Activated CD4-positive, CD25-positive, alpha-beta regulatory T cell (primary cell): ENCODE measurements at regions not wholly inside any gene's neighbourhood (a gene's known extent, or its start where the extent isn't known, plus 50 kb on each side); places are given as distances from the start of the nearest gene placed in this dataset.
"Not testable (repeated sequence)": the region's sequence is repeated elsewhere in the genome, so short reads cannot be mapped to it uniquely, and the experiment has no call there.

ENCODE experiments used
- DNase-seq, 4 experiments: peaks; one replicate each; lab custom pipeline; 2025; lab: John Stamatoyannopoulos, UW

DNA sequence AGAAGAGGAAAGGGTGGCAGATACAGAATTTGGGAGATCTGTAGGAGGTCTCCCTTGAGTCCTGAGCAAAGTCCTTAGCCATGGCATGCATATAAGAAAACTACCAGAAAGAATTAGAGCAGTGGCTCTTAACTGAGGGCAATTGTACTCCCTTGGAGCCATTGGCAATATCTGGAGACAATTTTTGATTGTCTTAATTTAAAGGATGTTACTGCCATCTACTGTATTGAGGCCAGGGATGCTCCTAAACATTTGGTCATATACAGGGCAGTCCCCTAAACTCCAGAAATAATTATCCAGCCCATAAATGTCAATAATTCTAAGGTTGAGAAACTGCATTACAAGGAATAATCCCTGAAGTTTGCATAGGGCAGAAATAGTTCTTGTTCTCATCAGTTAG is 136.4 kb upstream of the ODAD2 start:
- no peak for DNase-seq

DNA sequence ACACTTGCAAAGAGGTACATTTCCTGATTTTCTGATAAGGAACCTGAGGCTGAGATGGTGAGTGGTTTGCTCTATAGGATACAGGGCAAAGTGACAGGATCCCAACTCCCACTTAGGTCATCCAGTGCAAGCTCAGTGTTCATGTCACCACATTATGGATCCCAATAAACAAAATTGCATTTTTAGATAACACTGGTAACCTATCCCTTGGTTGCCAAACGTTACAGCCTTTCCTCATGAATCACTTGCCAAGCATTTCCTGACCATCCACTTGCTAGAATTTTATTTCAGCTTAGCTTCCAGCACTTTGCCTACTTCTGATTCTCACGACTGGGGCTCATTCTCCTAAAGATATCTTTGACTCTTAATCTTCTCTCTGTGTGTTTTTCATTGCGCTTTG is 131.4 kb upstream of the ODAD2 start:
- DNase-seq, result no peak

DNA sequence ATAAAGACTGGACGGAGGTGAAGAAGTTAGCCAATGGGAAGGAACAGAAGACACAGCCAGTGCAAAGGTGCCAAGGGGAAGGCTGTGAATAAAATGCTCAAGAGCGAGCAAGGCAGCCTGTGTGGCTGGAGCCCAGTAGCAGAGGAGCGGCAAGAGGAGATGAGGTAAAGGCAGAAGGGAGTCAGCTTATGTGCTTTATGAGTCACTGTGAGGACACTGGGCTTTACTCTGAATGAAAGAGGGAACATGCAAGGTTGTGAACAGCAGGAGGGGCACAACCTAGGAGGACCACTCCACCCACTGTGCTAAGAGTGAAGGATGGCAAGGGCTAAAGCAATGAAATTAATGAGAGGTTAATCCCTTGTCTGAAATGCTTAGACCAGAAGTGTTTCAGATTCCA is 129.0 kb upstream of the ODAD2 start:
- DNase-seq, result no peak

DNA sequence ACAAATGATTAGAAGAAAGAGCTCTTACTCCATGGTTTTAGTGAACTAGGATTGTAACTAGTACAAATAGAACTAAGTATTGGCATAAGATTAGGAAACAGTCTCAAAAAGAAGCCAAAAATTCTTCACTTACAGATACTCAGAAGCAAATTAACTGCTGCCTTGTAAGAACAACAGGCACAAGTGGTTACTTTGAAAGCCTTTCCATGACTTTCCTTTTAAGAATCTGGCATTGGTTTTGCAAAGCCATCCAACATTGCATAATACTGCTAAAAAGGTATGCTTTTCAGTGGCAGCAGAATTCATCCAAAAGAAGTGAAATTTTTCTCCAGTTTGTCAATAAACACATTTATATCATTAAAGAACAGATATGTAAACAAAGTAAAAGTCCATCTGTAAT is 126.8 kb upstream of the ODAD2 start:
- DNase-seq, result no peak

DNA sequence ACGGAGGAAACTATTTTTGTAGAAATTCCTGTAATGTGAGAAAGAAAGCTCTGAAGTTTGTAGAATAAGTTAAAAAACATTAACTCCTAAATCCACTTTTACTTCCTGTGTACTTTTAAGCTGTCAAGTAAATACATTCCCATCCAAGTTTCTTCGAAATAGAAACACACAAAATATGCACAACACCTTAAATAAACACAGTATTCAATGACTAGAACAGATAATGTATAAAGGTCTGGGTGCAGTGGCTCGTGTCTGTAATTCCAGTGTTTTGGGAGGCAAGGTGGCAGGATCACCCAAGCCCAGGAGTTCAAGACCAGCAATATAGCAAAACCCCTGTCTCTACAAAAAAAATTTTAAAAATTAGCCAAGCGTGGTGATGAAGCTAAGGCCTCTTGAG is 121.9 kb upstream of the ODAD2 start:
- no peak for DNase-seq

DNA sequence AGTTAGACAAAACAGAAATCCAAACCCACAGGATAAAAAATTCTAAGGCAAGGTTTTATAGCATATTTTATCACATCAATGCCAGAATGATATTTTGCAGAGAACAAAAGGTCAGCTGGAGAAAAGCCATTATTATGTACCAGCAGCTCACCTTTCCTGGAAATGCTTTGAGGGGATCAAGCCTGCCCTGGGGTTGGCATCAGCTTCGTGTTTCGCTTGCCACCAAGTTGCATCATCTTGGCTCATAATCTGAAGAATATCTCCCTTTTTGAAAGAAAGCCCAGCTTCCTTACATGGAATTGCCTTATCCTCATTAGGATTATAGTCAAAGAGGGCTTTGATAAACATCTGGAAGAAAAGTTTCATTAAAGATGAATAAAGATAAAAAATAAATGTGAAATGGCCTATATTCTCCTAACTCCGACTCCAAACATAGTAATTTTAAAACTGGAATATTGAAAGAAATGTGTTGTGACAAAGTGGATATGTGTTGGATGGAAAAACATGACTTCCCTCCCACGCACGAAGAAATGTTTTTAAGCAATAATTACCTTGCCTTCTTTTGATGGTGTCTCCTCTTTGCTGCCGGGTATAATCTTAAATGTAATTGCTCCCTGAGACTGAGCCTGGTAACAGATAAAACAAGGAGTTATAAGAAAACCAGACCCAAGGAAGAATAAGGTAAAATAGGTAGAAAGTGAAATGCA is 121.3 kb upstream of the ODAD2 start:
- DNase-seq, result no peak

DNA sequence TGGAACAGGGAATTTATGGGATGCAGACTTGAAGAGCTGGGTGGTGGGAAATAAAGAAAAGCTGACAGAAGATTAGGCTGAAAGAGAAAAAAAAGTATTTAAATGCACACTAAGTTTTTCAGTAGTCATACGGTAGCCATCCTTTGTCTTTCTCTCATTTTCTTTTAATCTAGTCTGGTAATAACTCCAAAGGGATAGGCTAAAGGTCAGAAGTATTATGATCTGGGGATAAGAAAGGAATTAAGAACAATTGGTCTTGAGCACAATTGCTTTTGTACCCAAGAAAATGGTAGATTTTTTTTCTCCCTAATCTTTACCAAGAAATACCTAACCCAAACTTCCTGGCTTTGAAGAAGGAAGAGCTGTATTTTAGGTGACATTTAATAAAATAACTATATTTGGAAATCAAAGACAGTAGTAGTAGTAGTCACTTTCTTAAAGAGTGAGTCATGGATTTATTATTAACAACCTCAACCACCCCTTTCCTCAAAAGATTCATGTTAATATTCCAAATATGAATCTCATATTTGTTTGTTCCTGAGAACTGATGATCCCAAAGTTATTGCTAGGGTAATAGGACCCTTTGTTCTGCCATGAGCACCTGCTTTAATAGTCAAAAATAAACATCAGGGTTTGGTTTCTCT is 120.2 kb upstream of the ODAD2 start:
- DNase-seq, result no peak

DNA sequence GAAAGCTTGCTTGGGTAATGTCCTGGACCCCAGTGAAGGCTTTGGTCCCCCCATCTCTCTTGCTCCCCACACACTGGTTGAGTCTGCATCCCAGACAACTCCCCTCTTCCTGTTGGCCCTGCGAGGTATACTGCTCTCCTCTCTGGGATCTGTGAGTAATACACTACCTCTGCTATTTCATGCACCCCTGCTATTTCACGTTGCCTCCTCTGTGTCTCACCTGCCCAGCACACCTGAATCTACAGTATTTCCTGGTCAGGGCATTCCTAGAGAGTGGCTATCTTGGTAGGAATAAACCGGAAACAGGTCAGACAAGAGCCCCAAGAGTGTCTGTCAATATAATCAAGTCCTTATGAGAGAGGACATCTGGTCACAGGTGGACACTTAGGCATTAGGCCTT is 114.3 kb upstream of the ODAD2 start:
- no peak for DNase-seq

DNA sequence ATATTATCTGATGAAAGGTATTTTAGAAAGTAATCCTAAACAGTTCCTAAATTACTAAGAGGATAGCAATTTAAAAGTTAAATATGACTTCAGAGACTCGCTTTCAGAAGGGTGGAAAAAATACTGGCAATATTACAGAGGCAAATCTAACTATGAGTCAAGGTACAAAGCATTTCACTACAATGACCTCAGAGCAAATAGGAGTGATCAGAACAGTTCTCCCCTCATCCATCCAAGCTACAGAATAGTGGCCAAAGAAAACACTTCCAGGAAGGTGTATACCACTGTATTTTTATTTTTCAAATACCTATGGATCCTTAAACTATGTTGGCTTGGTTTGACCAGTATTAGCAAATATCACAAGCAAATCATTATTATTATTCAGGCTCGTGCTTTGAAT is 112.8 kb upstream of the ODAD2 start:
- no peak for DNase-seq

DNA sequence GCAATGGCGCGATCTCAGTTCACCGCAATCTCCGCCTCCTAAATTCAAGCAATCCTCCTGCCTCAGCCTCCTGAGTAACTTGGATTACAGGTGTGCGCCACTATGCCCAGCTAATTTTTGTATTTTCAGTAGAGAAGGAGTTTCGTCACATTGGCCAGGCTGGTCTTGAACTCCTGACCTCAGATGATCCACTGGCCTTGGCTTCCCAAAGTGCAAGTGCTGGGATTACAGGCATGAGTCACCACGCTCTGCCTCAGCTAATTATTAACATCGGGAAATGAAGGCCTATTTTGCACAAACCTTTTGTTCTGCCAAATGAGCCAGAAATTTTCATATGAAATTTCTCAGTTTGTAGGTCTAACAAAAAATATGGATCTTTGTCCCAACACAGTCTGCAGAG is 106.7 kb upstream of the ODAD2 start:
- no peak for DNase-seq

DNA sequence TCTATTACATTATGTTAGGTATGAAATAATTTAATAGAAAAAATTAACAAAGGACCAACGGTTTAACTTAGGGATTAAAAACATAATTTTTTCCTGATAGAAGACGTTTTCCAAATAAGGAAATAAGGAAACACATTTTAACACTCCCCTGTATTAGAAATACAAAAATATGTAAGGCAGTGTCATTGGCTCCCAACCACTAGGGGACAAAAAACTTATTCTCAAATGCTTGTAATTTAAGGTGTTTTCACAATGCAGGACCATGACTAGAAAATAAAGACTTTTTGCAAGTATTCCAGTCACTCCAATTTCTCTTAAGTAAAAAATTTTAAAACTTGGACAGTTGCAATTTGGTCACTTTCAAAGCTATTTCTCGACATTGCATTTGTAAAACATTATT is 98.8 kb upstream of the ODAD2 start:
- no peak for DNase-seq

DNA sequence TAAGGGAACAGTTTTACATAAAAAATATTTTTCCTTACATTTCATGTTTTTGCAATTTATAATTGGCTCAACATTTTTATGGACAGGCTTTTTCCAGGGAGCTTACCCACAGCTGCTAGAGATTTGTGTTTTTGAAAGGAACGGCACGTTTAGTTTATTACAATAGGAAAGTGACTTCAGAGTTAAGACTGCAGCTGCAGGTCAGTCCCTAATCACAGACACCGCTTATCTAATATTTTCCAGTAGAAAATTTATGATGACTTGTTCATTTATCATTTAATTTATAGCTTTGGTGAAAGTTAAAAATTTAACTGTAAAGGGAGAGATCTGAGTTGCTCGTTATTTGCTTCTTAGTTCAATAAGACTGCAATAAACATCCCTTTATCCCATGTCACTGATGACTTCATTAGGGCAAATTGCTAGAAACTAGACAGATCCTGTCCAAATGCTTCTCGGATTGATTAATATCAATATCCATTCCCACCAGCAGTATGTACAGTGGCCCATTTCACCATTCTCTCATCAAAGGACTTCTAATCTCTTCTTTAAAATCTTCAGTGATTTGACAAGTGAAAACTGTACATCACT is 97.0 kb upstream of the ODAD2 start:
- no peak for DNase-seq

DNA sequence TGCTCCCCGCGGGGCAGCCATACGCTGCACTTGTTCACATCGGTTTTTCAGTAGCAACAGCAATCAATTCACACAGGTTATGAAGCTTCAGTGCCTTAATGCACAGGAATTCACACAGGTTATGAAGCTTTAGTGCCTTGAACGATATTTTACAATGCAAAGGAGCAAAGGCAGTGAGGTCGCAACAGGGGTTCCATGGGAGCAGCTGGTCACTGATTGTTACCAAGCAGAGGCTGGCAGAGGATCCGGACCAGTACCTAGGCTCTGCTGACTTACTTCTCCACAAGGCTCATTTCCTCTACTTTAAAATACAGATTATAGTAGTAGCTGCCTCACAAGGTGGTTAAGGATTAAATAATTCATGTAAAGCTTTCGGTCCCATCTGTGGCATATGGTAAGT is 95.2 kb upstream of the ODAD2 start:
- no peak for DNase-seq

DNA sequence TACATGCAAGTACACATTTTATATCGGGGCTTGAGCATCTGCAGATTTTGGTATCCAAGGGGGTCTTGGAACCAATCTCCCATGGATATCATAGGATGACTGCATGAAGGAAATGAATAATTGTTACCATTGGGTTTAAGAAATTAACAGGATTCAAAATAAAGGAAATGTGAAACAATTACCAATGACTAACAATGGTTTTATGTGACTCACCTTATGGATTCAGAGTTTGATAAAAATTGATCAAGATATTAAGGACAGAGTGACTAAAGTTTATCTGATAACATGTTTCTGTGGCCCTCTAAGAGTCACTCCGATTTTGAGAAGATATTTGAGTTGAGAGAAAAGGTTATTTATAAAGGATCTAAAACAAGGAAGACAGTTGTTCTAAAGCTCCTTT is 93.0 kb upstream of the ODAD2 start:
- no peak for DNase-seq

DNA sequence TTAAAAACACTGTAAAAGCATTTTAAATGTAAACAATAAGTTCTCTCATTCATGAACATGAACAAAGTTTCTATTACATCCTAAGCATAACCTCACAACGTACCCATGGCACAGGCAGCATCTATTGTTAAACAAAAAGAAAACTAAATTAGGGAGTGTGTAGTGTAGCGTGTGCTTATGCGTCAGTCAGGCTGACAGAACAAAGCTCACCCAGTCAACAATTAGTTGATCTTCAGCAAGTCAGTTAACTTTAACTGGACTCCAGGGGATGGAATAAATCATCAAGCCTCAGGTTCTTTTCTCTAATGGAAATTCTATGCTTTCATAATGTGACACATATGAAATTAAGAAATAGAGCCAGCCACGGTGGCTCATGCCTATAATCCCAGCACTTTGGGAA is 91.6 kb upstream of the ODAD2 start:
- DNase-seq, result no peak

DNA sequence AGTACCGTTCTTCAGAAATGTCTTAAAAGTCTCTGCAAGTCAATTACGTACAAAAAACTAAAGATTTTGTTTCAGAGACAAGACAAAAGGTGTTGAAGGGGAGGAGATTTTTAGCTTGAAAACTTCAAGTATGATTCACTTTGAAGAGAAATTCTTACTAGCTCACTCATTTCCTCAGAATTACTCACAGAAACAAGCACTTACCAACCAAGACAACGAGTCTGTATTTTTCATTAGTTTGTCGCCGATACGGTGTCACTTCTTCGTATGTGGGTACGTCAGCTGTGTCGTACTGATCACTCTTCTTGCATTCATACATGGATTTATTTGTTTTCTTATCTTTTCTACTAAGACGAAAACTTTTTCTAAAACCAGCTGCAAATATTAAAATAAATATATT is 90.6 kb upstream of the ODAD2 start:
- no peak for DNase-seq

DNA sequence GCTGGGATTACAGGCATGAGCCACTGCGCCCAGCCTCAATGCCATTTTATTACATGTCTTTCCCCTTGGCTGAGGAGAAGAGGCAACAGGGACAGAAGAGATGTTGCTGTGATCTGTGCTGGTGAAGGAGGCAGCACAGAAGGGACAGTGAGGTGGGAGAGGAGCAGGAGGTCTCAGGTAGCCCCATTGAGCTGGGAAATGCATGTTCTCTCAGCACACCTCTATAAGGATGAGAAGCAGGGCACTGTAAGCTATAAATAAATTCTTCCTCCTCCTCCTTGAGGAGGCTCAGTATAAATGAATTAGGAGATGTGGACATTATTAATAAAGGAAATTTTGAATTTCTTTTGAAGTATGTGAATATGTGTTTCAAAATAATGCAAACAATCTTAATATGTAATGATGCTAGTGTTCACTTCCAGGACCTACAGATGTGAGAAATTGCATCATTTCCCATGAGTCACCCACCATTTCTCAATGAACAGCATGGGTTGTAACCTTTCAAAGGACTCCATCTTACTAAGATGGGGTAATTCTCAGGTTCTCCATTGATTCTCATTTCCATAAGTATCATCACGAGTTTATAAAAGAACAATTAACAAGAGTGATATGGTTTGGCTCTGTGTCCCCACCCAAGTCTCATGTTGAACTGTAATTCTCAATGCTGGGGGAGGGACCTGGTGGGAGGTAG is 88.9 kb upstream of the ODAD2 start:
- DNase-seq, result no peak

DNA sequence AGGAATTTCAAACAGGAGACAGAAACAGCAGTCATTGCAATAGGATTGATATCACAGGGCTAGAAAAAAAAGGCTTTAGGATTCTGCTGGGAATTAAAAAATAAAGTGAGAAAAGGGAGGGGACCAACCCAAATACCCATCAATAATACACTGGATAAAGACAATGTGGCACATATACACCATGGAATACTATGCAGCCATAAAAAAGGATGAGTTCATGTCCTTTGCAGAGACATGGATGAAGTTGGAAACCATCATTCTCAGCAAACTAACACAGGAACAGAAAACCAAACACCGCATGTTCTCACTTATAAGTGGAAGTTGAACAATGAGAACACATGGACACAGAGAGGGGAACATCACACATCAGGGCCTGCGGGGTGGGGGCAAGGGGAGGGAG is 86.9 kb upstream of the ODAD2 start:
- not testable (repeated sequence) for DNase-seq

DNA sequence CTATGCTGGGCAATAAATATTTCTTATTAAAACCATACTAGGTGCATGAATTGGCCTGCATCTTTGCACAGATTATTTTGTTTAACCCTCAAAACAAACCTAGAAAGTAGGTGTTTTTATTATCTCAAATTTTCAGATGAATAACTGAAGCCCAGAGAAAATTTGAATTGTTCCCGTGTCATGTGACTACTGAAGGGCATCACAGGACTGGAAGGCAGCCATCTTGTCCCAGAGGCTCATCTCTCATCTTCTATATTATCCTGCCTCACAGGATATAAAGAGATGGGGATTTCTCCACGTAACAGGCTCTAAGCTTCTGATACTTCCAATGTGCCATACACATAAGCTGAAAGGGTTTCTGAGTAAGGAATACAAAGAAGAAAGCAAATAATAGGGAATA is 84.0 kb upstream of the ODAD2 start:
- no peak for DNase-seq

DNA sequence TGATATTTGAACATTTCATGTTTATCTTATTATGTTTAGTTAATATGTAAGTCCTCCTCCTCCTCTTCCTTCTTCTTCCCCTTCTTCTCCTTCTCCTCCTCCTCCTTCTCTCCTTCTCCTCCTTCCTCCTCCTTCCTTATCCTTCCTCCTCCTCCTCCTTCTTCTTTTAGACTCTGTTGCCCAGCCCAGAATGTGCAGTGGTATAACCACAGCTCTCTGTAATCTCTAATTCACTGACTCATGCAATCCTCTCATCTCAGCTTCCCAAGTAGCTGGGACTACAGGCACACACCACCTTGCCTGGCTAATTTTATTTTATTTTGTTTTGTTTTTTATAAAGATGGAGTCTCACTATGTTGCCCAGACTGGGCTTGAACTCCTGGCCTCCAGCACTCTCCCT is 83.4 kb upstream of the ODAD2 start:
- no peak for DNase-seq

DNA sequence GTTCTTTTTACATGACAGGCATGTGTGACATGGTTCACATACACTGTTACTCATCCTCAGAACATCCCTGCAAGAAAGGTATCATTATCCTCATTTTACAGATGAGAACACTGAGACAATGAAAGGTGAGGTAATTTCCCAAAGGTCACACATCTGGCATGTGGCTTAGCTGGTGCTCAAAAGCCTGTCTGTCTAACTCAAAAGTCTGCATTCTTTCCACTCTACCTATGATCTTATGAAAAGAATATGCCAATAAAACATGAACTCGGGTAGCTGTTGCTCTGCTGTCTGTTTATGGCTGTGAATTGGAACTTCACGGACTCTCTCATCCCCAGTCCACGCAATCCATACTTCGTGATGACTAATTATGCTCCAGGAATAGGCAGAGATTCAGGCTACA is 79.0 kb upstream of the ODAD2 start:
- DNase-seq, result no peak

DNA sequence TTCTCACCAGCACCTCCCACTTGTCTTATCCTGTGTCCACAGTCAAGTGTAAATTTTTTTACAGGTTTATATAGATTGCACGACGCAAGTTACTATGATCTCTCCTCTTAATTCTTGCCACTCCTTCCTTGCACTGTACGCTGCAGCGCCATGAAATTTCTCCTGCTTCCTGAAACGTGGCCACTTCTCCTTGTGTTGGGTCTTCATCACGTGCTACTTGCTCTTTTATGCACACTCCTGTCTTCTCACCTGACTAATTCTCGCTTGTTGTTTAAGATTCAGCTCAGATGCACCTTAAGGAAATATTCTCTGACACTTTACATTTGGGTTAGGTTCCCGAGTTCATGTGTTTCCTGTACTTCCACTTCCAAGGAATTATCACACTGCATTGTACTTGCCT is 76.5 kb upstream of the ODAD2 start:
- DNase-seq, result no peak

DNA sequence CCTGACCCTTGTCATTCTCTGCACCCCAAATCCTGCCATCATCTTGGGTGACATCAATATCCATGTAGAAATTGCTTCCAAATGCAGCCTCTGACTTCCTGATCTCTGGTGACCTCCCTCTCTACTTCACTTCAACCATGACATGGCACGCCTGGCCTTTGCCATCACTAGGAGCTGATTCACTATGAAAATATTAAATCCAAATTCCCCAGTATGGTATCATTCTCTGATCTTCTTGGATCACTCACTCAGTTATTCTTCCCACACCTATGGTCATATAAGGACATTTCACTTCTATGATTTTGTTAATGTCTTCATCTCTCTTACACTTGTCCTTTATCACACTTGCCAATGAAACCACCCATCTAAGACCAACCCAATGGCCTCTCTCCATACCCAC is 73.7 kb upstream of the ODAD2 start:
- DNase-seq, result no peak
